ENCODE measurements at regions not wholly inside any gene's neighbourhood (a gene's known extent, or its start where the extent isn't known, plus 50 kb on each side); places are given as distances from the start of the nearest gene placed in this dataset.

DNA sequence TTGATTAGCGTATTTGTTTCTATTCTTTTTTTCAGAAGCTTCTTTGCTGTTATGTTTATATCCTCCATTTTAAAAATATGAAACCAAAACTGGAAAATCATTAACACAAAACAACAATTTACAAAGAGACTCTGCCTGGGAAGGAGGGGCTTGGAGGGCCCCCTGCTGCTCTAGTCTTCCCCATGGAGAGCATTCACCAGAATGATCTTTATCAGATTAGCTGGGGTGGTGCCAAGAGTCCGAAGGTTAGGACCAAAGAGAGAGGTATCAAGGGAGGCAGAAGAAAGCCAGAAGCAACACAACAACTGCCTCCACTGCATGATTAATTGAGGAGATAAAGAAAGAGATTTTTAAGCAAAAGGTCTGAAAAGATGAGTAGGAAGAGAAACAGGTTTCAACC lies 218.6 kb downstream of the IRS1 start:
- TF ChIP-seq, protein P1, sequence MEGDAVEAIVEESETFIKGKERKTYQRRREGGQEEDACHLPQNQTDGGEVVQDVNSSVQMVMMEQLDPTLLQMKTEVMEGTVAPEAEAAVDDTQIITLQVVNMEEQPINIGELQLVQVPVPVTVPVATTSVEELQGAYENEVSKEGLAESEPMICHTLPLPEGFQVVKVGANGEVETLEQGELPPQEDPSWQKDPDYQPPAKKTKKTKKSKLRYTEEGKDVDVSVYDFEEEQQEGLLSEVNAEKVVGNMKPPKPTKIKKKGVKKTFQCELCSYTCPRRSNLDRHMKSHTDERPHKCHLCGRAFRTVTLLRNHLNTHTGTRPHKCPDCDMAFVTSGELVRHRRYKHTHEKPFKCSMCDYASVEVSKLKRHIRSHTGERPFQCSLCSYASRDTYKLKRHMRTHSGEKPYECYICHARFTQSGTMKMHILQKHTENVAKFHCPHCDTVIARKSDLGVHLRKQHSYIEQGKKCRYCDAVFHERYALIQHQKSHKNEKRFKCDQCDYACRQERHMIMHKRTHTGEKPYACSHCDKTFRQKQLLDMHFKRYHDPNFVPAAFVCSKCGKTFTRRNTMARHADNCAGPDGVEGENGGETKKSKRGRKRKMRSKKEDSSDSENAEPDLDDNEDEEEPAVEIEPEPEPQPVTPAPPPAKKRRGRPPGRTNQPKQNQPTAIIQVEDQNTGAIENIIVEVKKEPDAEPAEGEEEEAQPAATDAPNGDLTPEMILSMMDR (IDR thresholded peaks at IDR 0.05): no peak
- TF ChIP-seq POLR2A (IDR thresholded peaks at IDR 0.05): no peak
- Histone ChIP-seq H3K4me3 (no peak overlapping the region), H3K27me3 (no peaks in the 10 kb centered on the region), H3K27ac (no peak overlapping the region), H3K9me3 (no peaks in the 10 kb centered on the region), H3K36me3 (ENCODE audit: low read depth, missing control alignments) (no peaks in the 10 kb centered on the region), H3K4me1 (no peaks in the 10 kb centered on the region)
- no peak for DNase-seq
- 70 to 75% methylated on average over 2 of the region's 2 CpGs for WGBS, 2 donors
- intact Hi-C loops (cut with DNase I; ENCODE audit: low total_unique reads): no loop called here

DNA sequence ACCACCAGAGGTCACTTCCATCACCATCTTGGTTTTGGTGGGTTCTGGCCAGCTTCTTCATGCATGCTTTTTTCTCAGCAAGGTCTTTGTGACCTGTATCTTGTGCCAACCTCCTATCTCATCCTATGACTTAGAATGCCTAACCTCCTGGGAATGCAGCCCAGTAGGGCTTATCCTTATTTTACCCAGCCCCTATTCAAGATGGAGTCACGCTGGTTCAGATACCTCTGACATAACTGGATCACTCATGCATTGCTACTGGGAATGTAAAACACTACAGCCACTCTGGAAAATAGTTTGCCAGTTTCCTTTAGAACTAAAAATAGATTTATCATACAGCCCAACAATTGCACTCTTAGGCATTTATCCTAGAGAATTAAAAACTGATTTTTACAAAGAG lies 219.2 kb downstream of the IRS1 start:
- H3K27me3 ChIP-seq: no peaks in the 10 kb centered on the region
- 67 to 76% methylated on average over 1 of the region's 1 CpG for WGBS, 2 donors
- DNase-seq: no peak
- no peak overlapping the region for H3K27ac ChIP-seq
- intact Hi-C loops (cut with DNase I; ENCODE audit: low total_unique reads): no loop called here
- H3K4me3 ChIP-seq: no peak overlapping the region
- H3K9me3 ChIP-seq: no peaks in the 10 kb centered on the region
- no peaks in the 10 kb centered on the region for H3K4me1 ChIP-seq
- no peaks in the 10 kb centered on the region for H3K36me3 ChIP-seq (ENCODE audit: low read depth, missing control alignments)
- no peak for TF ChIP-seq POLR2A (IDR thresholded peaks at IDR 0.05)
- TF ChIP-seq, protein P1 (IDR thresholded peaks at IDR 0.05): no peak

DNA sequence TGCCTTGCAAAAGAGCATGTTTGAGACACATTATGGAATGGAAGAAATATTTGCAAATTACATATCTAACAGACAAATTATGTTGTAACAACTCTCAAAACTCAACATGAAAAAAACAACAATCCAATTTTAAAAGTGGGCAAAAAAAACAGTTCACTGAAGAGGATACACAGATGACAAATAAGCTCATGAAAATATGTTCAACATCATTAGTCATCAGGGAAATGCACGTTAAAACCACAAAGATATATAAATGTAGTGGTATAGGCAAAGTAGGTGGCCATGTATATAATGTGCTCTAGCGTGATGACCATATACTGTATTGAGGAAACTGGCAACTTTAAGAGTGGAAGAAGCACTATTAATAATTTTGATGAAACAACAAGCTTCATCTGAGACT lies 220.1 kb downstream of the IRS1 start:
- 90 to 98% methylated on average over 2 of the region's 2 CpGs for WGBS, 2 donors
- no peaks in the 10 kb centered on the region for H3K9me3 ChIP-seq
- H3K4me3 ChIP-seq: no peak overlapping the region
- H3K36me3 ChIP-seq (ENCODE audit: low read depth, missing control alignments): no peaks in the 10 kb centered on the region
- H3K4me1 ChIP-seq: no peaks in the 10 kb centered on the region
- intact Hi-C loops (cut with DNase I; ENCODE audit: low total_unique reads): no loop called here
- H3K27ac ChIP-seq: no peak overlapping the region
- no peaks in the 10 kb centered on the region for H3K27me3 ChIP-seq
- DNase-seq: no peak
- TF ChIP-seq, protein P1 (IDR thresholded peaks at IDR 0.05): no peak
- no peak for TF ChIP-seq POLR2A (IDR thresholded peaks at IDR 0.05)

DNA sequence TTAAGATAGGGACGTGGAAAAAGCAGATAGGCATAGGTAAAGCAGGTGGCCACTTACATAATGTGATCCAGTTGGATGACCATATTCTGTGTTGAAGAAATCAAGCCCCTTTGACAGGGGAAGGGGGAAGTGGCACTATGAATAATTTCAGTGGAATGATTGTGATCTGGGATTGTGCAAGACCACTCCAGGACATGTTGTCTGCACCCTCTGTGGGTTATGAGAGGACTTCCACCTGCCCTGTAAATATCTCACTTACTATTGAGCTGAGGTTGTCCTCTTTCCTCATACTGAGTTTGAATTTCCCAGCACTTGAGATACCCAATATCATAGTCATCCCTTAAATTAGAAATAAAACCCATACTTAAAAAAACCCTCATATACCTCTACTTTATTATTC lies 220.7 kb downstream of the IRS1 start:
- Histone ChIP-seq H3K36me3 (ENCODE audit: low read depth, missing control alignments) (no peaks in the 10 kb centered on the region), H3K4me3 (no peak overlapping the region), H3K4me1 (no peaks in the 10 kb centered on the region), H3K27me3 (no peaks in the 10 kb centered on the region), H3K9me3 (no peaks in the 10 kb centered on the region), H3K27ac (no peak overlapping the region)
- intact Hi-C loops (cut with DNase I; ENCODE audit: low total_unique reads): no loop called here
- 63 to 64% methylated on average over 1 of the region's 1 CpG for WGBS, 2 donors
- TF ChIP-seq POLR2A (IDR thresholded peaks at IDR 0.05): no peak
- TF ChIP-seq, protein P1 (IDR thresholded peaks at IDR 0.05): no peak
- no peak for DNase-seq

DNA sequence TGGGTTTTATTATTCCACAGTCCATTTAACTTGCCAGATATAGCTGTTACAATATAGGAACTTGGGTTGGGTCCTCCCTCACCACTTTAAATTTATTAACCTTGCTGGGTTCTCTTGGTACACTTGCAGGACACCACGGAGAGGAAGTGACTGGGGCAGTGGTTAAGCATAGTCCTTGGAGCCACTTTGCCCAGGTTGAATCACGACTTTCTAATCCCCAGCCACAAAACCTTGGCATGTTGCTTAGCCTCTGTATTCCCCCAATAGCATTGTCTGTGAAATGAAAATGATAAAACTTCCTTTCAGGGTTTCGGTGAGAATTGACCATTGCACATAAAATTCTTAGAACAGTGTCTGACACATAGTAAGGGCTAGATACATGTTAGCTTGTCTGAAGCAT lies 221.2 kb downstream of the IRS1 start:
- H3K27ac ChIP-seq: no peak overlapping the region
- TF ChIP-seq, protein P1 (IDR thresholded peaks at IDR 0.05): no peak
- TF ChIP-seq POLR2A (IDR thresholded peaks at IDR 0.05): no peak
- no peaks in the 10 kb centered on the region for H3K9me3 ChIP-seq
- H3K4me1 ChIP-seq: no peaks in the 10 kb centered on the region
- no peaks in the 10 kb centered on the region for H3K27me3 ChIP-seq
- no peaks in the 10 kb centered on the region for H3K36me3 ChIP-seq (ENCODE audit: low read depth, missing control alignments)
- no peak overlapping the region for H3K4me3 ChIP-seq
- intact Hi-C loops (cut with DNase I; ENCODE audit: low total_unique reads): no loop called here
- 65 to 78% methylated on average over 3 of the region's 3 CpGs for WGBS, 2 donors
- no peak for DNase-seq

Data from testis (tissue), 2 donors.